HCT116 (cell line): ENCODE measurements at regions not wholly inside any gene's neighbourhood (a gene's known extent, or its start where the extent isn't known, plus 50 kb on each side); places are given as distances from the start of the nearest gene placed in this dataset.

Experiments
- ATAC-seq: fragments of 200-7000 bp; cut with Tn5 transposase; 2 replicates; pipeline ENCODE4 v1.9.1; 2020; ENCODE audit warnings: mild to moderate bottlenecking, moderate library complexity
- BruUV-seq: library from RNA; stranded (reverse); fragments of 400-500 nt; replicated peaks from 2 replicates; lab custom pipeline; 2021; lab: Mats Ljungman, UMichigan
- CTCF ChIA-PET: fragments of 300-600 bp; sonication (Branson Sonifier 250); formaldehyde crosslinking; loops from one replicate; lab custom pipeline; 2021; ENCODE audit warnings: antibody characterized with exemption; lab: Charles Lee
- POLR2A ChIA-PET: fragments of 300-600, 350-600 bp; sonication (Branson Sonifier 250); formaldehyde crosslinking; loops from one replicate; lab custom pipeline; 2021; ENCODE audit warnings: antibody characterized with exemption; lab: Charles Lee
- RAD21 ChIA-PET, 2 experiments: fragments of 300-600 bp; sonication (Branson Sonifier 250); formaldehyde crosslinking; loops; one replicate each; lab custom pipeline; 2023; ENCODE audit warnings: low total read pairs in 2 of 2; ENCODE audit not compliant: uncharacterized antibody in 2 of 2, unreplicated experiment in 2 of 2, low non-redundant PET in 1 of 2; lab: Charles Lee
- DNase-seq: peaks from one replicate; pipeline ENCODE4 v3.0.0-alpha.2; 2010; ENCODE audit warnings: low read depth, low spot score
- H2AFZ ChIP-seq: fragments of 200-600 bp; shearing (Covaris generic), sonication (generic); 2 replicates; pipeline ENCODE4 v1.6.1; 2017; ENCODE audit warnings: low read depth, mixed run types, mixed read lengths, antibody characterized with exemption, low read length; ENCODE audit not compliant: poor library complexity, severe bottlenecking
- H3K27ac ChIP-seq: 2 replicates; pipeline ENCODE4 v1.5.1; 2012; ENCODE audit warnings: low read depth, low read length
- H3K27me3 ChIP-seq: fragments of 200-600 bp; sonication (generic); 2 replicates; pipeline ENCODE4 v1.6.1; 2016; ENCODE audit warnings: mixed run types, low read length, mixed read lengths; ENCODE audit not compliant: insufficient read depth
- H3K36me3 ChIP-seq, 2 experiments: fragments of 200-500 bp in 1 of 2; fragments of 200-600 bp in 1 of 2; sonication (Bioruptor generic) in 1 of 2; sonication (generic) in 1 of 2; 2 replicates each; pipeline versions ENCODE4 v1.5.1 to v1.6.1; 2014 to 2016; ENCODE audit warnings: low read length in 2 of 2, inconsistent platforms in 1 of 2, mixed read lengths in 1 of 2, mixed run types in 1 of 2; ENCODE audit not compliant: insufficient read depth in 2 of 2, control insufficient read depth in 1 of 2
- H3K4me1 ChIP-seq, 2 experiments: fragments of 200-600 bp in 1 of 2; sonication (generic) in 1 of 2; 2 replicates each; pipeline versions ENCODE4 v1.5.1 to v1.6.1; 2012 to 2017; ENCODE audit warnings: low read length in 2 of 2, inconsistent platforms in 1 of 2, mild to moderate bottlenecking in 1 of 2, mixed read lengths in 1 of 2, mixed run types in 1 of 2, moderate library complexity in 1 of 2; ENCODE audit not compliant: insufficient read depth in 2 of 2, control insufficient read depth in 1 of 2
- H3K4me2 ChIP-seq: fragments of 200-600 bp; sonication (generic); 2 replicates; pipeline ENCODE4 v1.6.1; 2017; ENCODE audit warnings: mixed run types, low read length, mixed read lengths
- H3K4me3 ChIP-seq, 2 experiments: fragments of 200-600 bp in 1 of 2; sonication (generic) in 1 of 2; replicated peaks in 1 of 2; 2 replicates each; pipeline ENCODE4 v1.5.1; 2011 to 2016; ENCODE audit warnings: low read length in 2 of 2, control low read depth in 1 of 2, low read depth in 1 of 2, mild to moderate bottlenecking in 1 of 2, mixed read lengths in 1 of 2, mixed run types in 1 of 2
- H3K79me2 ChIP-seq: fragments of 200-600 bp; sonication (generic); 2 replicates; pipeline ENCODE4 v1.6.1; 2017; ENCODE audit warnings: mild to moderate bottlenecking, mixed run types, low read length, moderate library complexity, mixed read lengths; ENCODE audit not compliant: insufficient read depth
- H3K9ac ChIP-seq: fragments of 200-600 bp; sonication (generic); 2 replicates; pipeline ENCODE4 v1.6.1; 2016; ENCODE audit warnings: low read length, mixed read lengths
- H3K9me2 ChIP-seq: fragments of 200-600 bp; sonication (generic), shearing (Covaris generic); 2 replicates; pipeline ENCODE4 v1.6.1; 2017; ENCODE audit warnings: mixed run types, mild to moderate bottlenecking, moderate library complexity; ENCODE audit not compliant: insufficient read depth
- H3K9me3 ChIP-seq, 2 experiments: fragments of 200-500 bp in 1 of 2; fragments of 200-600 bp in 1 of 2; sonication (Bioruptor generic) in 1 of 2; sonication (generic) in 1 of 2; 2 replicates each; pipeline ENCODE4 v1.6.1; 2014 to 2017; ENCODE audit warnings: low read length in 2 of 2, mixed read lengths in 2 of 2, inconsistent platforms in 1 of 2, low read depth in 1 of 2, mild to moderate bottlenecking in 1 of 2, mixed run types in 1 of 2, moderate library complexity in 1 of 2; ENCODE audit not compliant: control insufficient read depth in 1 of 2, insufficient read depth in 1 of 2
- H4K20me1 ChIP-seq: fragments of 200-600 bp; sonication (generic), shearing (Covaris generic); 2 replicates; pipeline ENCODE4 v1.6.1; 2017; ENCODE audit warnings: mixed run types, mild to moderate bottlenecking, moderate library complexity; ENCODE audit not compliant: insufficient read depth
- CEBPB ChIP-seq: IDR thresholded peaks from 2 replicates; pipeline ENCODE4 v1.6.1; 2012; ENCODE audit warnings: low read depth
- EGR1 ChIP-seq: IDR thresholded peaks from 2 replicates; pipeline ENCODE4 v1.6.1; 2012; ENCODE audit warnings: low read depth
- EZH2phosphoT487 ChIP-seq: fragments of 200-600 bp; IDR thresholded peaks from 2 replicates; pipeline ENCODE4 v1.6.1; 2018; ENCODE audit warnings: antibody characterized with exemption, borderline replicate concordance
- JUND ChIP-seq: IDR thresholded peaks from 2 replicates; pipeline ENCODE4 v1.6.1; 2012
- POLR2AphosphoS5 ChIP-seq: IDR thresholded peaks from 2 replicates; pipeline ENCODE4 v1.6.1; 2011; ENCODE audit warnings: mild to moderate bottlenecking, low read depth, low read length, moderate library complexity
- RAD21 ChIP-seq: IDR thresholded peaks from 2 replicates; pipeline ENCODE4 v1.6.1; 2012; ENCODE audit warnings: low read depth, mild to moderate bottlenecking
- SIN3A ChIP-seq: IDR thresholded peaks from 2 replicates; pipeline ENCODE4 v1.6.1; 2012; ENCODE audit warnings: low read depth
- SP1 ChIP-seq: IDR thresholded peaks from 2 replicates; pipeline ENCODE4 v1.6.1; 2012; ENCODE audit warnings: low read depth
- ZFX ChIP-seq: fragments of 450-650 bp; IDR thresholded peaks from 2 replicates; pipeline ENCODE4 v1.6.1; 2017
- ZNF274 ChIP-seq: fragments of 200-500 bp; sonication (Bioruptor generic); IDR thresholded peaks from 2 replicates; pipeline ENCODE4 v1.6.1; 2014; ENCODE audit warnings: mild to moderate bottlenecking, low read depth, low read length, inconsistent platforms
- intact Hi-C: fragments of 100-400 bp; cut with micrococcal nuclease; formaldehyde crosslinking; loops from 2 replicates; pipeline ENCODE4 v1.10.0; 2022
- TF ChIP-seq, protein P1 (sequence below): IDR thresholded peaks from 2 replicates; pipeline ENCODE4 v1.6.1; 2012; ENCODE audit warnings: low read depth
- TF ChIP-seq, protein P2 (sequence below): IDR thresholded peaks from 2 replicates; pipeline ENCODE4 v1.6.1; 2011; ENCODE audit warnings: mild to moderate bottlenecking, low read length, moderate library complexity; ENCODE audit not compliant: insufficient replicate concordance; ENCODE audit errors: extremely low read depth
- TF ChIP-seq, protein P3 (sequence below): IDR thresholded peaks from 2 replicates; pipeline ENCODE4 v1.6.1; 2012
- TF ChIP-seq, protein P4 (sequence below), 3 experiments: fragments of 200-600 bp in 1 of 3; sonication (generic) in 1 of 3; IDR thresholded peaks in 2 of 3; conservative IDR thresholded peaks in 1 of 3; 2 replicates each; pipeline ENCODE4 v1.5.1; 2012 to 2017; ENCODE audit warnings: low read depth in 2 of 3, low read length in 2 of 3, antibody characterized with exemption in 1 of 3, borderline replicate concordance in 1 of 3, control low read depth in 1 of 3, mild to moderate bottlenecking in 1 of 3, mixed read lengths in 1 of 3, mixed run types in 1 of 3, moderate library complexity in 1 of 3; ENCODE audit not compliant: insufficient read depth in 1 of 3

DNA sequence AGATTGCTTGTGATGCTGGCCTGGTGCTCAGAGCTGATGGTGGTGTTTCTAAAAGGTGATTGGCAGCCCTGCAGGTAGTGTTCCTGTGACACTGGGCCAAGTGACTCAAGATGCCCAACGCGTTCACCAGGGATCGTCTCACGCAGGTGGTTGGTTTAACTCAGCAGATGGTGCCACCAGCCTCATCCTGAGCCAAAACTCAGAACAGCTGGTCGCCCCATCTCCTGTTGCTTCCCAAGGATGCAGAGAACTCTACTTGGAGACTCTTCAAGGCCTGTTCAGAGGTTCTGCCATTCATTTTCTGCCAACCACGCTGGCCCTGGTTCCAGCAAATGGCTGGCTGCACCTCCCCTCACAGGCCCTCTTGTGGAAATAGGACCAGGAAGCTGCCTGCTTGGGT is 394.4 kb downstream of the CDH26 start (continued):
- TF ChIP-seq, protein P1, sequence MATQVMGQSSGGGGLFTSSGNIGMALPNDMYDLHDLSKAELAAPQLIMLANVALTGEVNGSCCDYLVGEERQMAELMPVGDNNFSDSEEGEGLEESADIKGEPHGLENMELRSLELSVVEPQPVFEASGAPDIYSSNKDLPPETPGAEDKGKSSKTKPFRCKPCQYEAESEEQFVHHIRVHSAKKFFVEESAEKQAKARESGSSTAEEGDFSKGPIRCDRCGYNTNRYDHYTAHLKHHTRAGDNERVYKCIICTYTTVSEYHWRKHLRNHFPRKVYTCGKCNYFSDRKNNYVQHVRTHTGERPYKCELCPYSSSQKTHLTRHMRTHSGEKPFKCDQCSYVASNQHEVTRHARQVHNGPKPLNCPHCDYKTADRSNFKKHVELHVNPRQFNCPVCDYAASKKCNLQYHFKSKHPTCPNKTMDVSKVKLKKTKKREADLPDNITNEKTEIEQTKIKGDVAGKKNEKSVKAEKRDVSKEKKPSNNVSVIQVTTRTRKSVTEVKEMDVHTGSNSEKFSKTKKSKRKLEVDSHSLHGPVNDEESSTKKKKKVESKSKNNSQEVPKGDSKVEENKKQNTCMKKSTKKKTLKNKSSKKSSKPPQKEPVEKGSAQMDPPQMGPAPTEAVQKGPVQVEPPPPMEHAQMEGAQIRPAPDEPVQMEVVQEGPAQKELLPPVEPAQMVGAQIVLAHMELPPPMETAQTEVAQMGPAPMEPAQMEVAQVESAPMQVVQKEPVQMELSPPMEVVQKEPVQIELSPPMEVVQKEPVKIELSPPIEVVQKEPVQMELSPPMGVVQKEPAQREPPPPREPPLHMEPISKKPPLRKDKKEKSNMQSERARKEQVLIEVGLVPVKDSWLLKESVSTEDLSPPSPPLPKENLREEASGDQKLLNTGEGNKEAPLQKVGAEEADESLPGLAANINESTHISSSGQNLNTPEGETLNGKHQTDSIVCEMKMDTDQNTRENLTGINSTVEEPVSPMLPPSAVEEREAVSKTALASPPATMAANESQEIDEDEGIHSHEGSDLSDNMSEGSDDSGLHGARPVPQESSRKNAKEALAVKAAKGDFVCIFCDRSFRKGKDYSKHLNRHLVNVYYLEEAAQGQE, result no peak
- TF ChIP-seq SP1 (no peak), ZNF274 (no peak), JUND (no peak), EGR1 (no peak), RAD21 (no peak)
- TF ChIP-seq, protein P2, sequence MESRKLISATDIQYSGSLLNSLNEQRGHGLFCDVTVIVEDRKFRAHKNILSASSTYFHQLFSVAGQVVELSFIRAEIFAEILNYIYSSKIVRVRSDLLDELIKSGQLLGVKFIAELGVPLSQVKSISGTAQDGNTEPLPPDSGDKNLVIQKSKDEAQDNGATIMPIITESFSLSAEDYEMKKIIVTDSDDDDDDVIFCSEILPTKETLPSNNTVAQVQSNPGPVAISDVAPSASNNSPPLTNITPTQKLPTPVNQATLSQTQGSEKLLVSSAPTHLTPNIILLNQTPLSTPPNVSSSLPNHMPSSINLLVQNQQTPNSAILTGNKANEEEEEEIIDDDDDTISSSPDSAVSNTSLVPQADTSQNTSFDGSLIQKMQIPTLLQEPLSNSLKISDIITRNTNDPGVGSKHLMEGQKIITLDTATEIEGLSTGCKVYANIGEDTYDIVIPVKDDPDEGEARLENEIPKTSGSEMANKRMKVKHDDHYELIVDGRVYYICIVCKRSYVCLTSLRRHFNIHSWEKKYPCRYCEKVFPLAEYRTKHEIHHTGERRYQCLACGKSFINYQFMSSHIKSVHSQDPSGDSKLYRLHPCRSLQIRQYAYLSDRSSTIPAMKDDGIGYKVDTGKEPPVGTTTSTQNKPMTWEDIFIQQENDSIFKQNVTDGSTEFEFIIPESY, result no peak
- TF ChIP-seq, protein P3, sequence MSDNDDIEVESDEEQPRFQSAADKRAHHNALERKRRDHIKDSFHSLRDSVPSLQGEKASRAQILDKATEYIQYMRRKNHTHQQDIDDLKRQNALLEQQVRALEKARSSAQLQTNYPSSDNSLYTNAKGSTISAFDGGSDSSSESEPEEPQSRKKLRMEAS, result no peak

DNA sequence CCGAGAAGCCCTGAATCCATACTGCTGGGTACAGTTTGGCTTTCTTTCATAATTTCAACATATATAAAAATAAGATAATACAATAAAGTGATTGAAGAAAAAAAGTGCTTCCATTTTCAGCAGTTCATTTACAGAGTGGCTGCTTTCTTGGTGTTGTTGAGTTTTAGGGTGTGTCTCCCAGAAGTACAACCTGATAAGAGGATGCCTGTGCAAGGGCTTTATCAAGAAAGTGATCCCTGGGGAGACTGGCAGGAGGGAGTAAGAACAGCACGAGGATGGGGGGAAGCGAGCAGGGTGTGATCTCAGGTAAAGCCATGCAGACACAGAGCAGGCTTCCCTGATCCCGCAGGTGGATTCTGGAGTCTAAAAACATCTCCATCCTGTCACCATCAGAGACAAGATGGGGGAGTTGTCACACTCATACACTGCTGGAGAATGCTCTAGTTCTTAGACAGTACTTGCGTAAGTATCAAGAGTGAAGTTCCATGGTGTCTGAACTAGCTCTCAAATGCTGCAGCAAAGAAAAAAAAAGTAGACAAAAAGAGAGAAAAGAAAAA is 395.9 kb downstream of the CDH26 start:
- H3K36me3 ChIP-seq, result no peaks in the 10 kb centered on the region
- ChIA-PET POLR2A (no interaction called here), RAD21 (no interaction called here), CTCF (no interaction called here)
- no peaks in the 10 kb centered on the region for H3K27me3 ChIP-seq
- H3K4me3 ChIP-seq, result no peak overlapping the region
- no peaks in the 10 kb centered on the region for H3K9me2 ChIP-seq
- H3K79me2 ChIP-seq, result no peaks in the 10 kb centered on the region
- H3K4me1 ChIP-seq, result no peaks in the 10 kb centered on the region
- no TSS peak for BruUV-seq
- peaks cover 0 to 23% of the 10 kb centered on the region in 2 experiments; a peak in 2 of 4 replicates for H3K9me3 ChIP-seq
- no peak overlapping the region for H3K9ac ChIP-seq
- ATAC-seq (no peak), DNase-seq (no peak)
- no peak overlapping the region for H2AFZ ChIP-seq
- H3K4me2 ChIP-seq, result no peak overlapping the region
- intact Hi-C loops, result no loop called here
- TF ChIP-seq RAD21, result no peak
- no peak for TF ChIP-seq EZH2phosphoT487
- TF ChIP-seq SIN3A, result no peak
- no peak for TF ChIP-seq SP1
- TF ChIP-seq, protein P2, result no peak
- TF ChIP-seq, protein P4, sequence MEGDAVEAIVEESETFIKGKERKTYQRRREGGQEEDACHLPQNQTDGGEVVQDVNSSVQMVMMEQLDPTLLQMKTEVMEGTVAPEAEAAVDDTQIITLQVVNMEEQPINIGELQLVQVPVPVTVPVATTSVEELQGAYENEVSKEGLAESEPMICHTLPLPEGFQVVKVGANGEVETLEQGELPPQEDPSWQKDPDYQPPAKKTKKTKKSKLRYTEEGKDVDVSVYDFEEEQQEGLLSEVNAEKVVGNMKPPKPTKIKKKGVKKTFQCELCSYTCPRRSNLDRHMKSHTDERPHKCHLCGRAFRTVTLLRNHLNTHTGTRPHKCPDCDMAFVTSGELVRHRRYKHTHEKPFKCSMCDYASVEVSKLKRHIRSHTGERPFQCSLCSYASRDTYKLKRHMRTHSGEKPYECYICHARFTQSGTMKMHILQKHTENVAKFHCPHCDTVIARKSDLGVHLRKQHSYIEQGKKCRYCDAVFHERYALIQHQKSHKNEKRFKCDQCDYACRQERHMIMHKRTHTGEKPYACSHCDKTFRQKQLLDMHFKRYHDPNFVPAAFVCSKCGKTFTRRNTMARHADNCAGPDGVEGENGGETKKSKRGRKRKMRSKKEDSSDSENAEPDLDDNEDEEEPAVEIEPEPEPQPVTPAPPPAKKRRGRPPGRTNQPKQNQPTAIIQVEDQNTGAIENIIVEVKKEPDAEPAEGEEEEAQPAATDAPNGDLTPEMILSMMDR (IDR thresholded peaks at IDR 0.05 in 2 of 3, conservative IDR thresholded peaks at IDR 0.05 in 1 of 3; ENCODE audit: borderline replicate concordance in 1 of 3, insufficient read depth in 1 of 3, low read depth in 2 of 3, low read length in 2 of 3), result no peak
- TF ChIP-seq POLR2AphosphoS5, result no peak
- no peak for TF ChIP-seq CEBPB
- no peak for TF ChIP-seq ZFX
- no peak overlapping the region for H3K27ac ChIP-seq
- H4K20me1 ChIP-seq, result no peaks in the 10 kb centered on the region
